ENCODE measurements at regions not wholly inside any gene's neighbourhood (a gene's known extent, or its start where the extent isn't known, plus 50 kb on each side); places are given as distances from the start of the nearest gene placed in this dataset.

- intact Hi-C loops (cut with DNase I) = no loop called here
- TF ChIP-seq POLR2A (IDR thresholded peaks at IDR 0.05) = no peak
- TF ChIP-seq, protein P1, sequence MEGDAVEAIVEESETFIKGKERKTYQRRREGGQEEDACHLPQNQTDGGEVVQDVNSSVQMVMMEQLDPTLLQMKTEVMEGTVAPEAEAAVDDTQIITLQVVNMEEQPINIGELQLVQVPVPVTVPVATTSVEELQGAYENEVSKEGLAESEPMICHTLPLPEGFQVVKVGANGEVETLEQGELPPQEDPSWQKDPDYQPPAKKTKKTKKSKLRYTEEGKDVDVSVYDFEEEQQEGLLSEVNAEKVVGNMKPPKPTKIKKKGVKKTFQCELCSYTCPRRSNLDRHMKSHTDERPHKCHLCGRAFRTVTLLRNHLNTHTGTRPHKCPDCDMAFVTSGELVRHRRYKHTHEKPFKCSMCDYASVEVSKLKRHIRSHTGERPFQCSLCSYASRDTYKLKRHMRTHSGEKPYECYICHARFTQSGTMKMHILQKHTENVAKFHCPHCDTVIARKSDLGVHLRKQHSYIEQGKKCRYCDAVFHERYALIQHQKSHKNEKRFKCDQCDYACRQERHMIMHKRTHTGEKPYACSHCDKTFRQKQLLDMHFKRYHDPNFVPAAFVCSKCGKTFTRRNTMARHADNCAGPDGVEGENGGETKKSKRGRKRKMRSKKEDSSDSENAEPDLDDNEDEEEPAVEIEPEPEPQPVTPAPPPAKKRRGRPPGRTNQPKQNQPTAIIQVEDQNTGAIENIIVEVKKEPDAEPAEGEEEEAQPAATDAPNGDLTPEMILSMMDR (IDR thresholded peaks at IDR 0.05) = no peak
- Histone ChIP-seq H3K27ac (no peak overlapping the region), H3K36me3 (no peaks in the 10 kb centered on the region), H3K27me3 (no peaks in the 10 kb centered on the region), H3K9me3 (no peaks in the 10 kb centered on the region), H3K4me1 (no peaks in the 10 kb centered on the region), H3K4me3 (no peak overlapping the region)
- no peak for ATAC-seq
- no peak for DNase-seq
- WGBS (ENCODE audit: insufficient coverage, low coverage, low lambda C conversion rate, missing lambda C conversion rate) = 48% methylated on average over 1 of the region's 1 CpG
Measured at GRCh38 chr10:90328459-90328858, 529.4 kb downstream of the HTR7 start.

DNA sequence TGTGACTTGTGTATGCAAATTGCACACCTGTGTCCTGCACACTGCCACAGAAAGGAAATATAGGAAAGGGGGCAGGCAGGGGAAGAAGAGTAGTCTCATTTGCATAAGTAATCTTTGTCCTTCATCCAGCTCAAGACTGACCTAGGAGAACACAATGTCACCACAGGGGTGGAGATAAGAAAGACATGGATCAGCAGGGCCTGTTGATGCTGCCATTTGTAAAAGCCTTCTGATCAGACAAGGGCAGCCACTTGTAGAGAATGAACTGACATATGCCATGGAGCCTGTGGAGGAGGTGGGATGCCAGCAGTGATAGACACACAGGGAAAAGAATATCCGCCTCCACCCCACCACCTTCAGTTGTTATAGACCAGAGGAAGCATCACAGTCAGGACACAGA is 528.9 kb downstream of the HTR7 start:
- no peaks in the 10 kb centered on the region for H3K36me3 ChIP-seq
- ATAC-seq (no peak), DNase-seq (no peak)
- H3K27me3 ChIP-seq = no peaks in the 10 kb centered on the region
- H3K27ac ChIP-seq = no peak overlapping the region
- WGBS (ENCODE audit: insufficient coverage, low coverage, low lambda C conversion rate, missing lambda C conversion rate) = no CpG with 5 or more reads among the region's 1 CpG
- intact Hi-C loops (cut with DNase I) = no loop called here
- no peaks in the 10 kb centered on the region for H3K9me3 ChIP-seq
- no peak overlapping the region for H3K4me3 ChIP-seq
- H3K4me1 ChIP-seq = no peaks in the 10 kb centered on the region
- TF ChIP-seq POLR2A (IDR thresholded peaks at IDR 0.05) = no peak
- TF ChIP-seq, protein P1 (IDR thresholded peaks at IDR 0.05) = no peak

- Histone ChIP-seq H3K4me3 (no peak overlapping the region), H3K27me3 (no peaks in the 10 kb centered on the region), H3K27ac (no peak overlapping the region), H3K36me3 (no peaks in the 10 kb centered on the region), H3K4me1 (no peaks in the 10 kb centered on the region), H3K9me3 (no peaks in the 10 kb centered on the region)
- ATAC-seq (no peak), DNase-seq (no peak)
- intact Hi-C loops (cut with DNase I) = no loop called here
- no peak for TF ChIP-seq POLR2A (IDR thresholded peaks at IDR 0.05)
- TF ChIP-seq, protein P1 (IDR thresholded peaks at IDR 0.05) = no peak
- 17% methylated on average over 1 of the region's 1 CpG for WGBS (ENCODE audit: insufficient coverage, low coverage, low lambda C conversion rate, missing lambda C conversion rate)
Measured at GRCh38 chr10:90337316-90337715, 520.5 kb downstream of the HTR7 start.

- Histone ChIP-seq H3K27me3 (no peaks in the 10 kb centered on the region), H3K4me3 (no peak overlapping the region), H3K36me3 (no peaks in the 10 kb centered on the region), H3K4me1 (no peaks in the 10 kb centered on the region), H3K27ac (no peak overlapping the region), H3K9me3 (no peaks in the 10 kb centered on the region)
- DNase-seq (no peak), ATAC-seq (no peak)
- intact Hi-C loops (cut with DNase I) = no loop called here
- TF ChIP-seq POLR2A (IDR thresholded peaks at IDR 0.05) = no peak
- TF ChIP-seq, protein P1 (IDR thresholded peaks at IDR 0.05) = no peak
Measured at GRCh38 chr10:90342480-90342879, 515.4 kb downstream of the HTR7 start.

DNA sequence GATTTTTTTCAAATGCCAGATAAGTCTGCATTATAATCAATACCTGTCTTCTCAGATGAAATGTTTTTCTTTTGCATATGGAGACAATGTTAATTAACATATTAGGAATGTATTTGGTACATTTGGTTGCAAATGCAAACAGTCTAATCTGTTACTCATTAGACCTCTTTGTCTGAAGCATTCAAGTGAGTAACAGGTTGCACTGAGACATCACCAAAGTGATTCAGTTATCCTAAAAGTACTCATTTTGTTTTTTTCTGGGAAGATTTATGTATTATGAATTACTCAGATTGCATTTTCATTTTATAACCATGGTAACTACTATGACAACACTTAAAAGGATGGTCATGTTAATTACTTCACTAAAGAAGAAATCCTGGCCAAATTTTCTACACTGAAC is 513.6 kb downstream of the HTR7 start:
- no peak overlapping the region for H3K4me3 ChIP-seq
- intact Hi-C loops (cut with DNase I) = no loop called here
- H3K36me3 ChIP-seq = no peaks in the 10 kb centered on the region
- TF ChIP-seq, protein P1 (IDR thresholded peaks at IDR 0.05) = no peak
- TF ChIP-seq POLR2A (IDR thresholded peaks at IDR 0.05) = no peak
- no peaks in the 10 kb centered on the region for H3K27me3 ChIP-seq
- no peak for DNase-seq
- no peak for ATAC-seq
- H3K9me3 ChIP-seq = no peaks in the 10 kb centered on the region
- no peak overlapping the region for H3K27ac ChIP-seq
- no peaks in the 10 kb centered on the region for H3K4me1 ChIP-seq
